KG1 (cell line): ENCODE measurements at regions not wholly inside any gene's neighbourhood (a gene's known extent, or its start where the extent isn't known, plus 50 kb on each side); places are given as distances from the start of the nearest gene placed in this dataset.

Experiments used
- DNase-seq: peaks from one replicate; lab custom pipeline; 2025; lab: John Stamatoyannopoulos, UW

GRCh38 chr11:8826139-8826786 lies 84.7 kb upstream of the AKIP1 start:
- no peak for DNase-seq

- DNase-seq, result no peak
Measured at GRCh38 chr11:8826901-8827560, 84.0 kb upstream of the AKIP1 start.

- DNase-seq, result no peak
Measured at GRCh38 chr11:8828046-8828445, 82.9 kb upstream of the AKIP1 start.

- DNase-seq, result no peak
Measured at GRCh38 chr11:8828580-8829361, 82.2 kb upstream of the AKIP1 start.

GRCh38 chr11:8829556-8829955 lies 81.4 kb upstream of the AKIP1 start:
- DNase-seq, result no peak

- DNase-seq, result no peak
Measured at GRCh38 chr11:8830641-8831040, 80.3 kb upstream of the AKIP1 start.

- no peak for DNase-seq
Measured at GRCh38 chr11:8831861-8832260, 79.1 kb upstream of the AKIP1 start.

GRCh38 chr11:8832571-8833260 lies 78.3 kb upstream of the AKIP1 start:
- no peak for DNase-seq

GRCh38 chr11:8833568-8834315 lies 77.2 kb upstream of the AKIP1 start:
- DNase-seq, result no peak

- DNase-seq, result no peak
Measured at GRCh38 chr11:8834379-8834778, 76.6 kb upstream of the AKIP1 start.

GRCh38 chr11:8838248-8838647 lies 72.7 kb upstream of the AKIP1 start:
- no peak for DNase-seq

GRCh38 chr11:8839306-8839956 lies 71.6 kb upstream of the AKIP1 start:
- no peak for DNase-seq

GRCh38 chr11:8839957-8840945 lies 70.7 kb upstream of the AKIP1 start:
- no peak for DNase-seq

- DNase-seq, result no peak
Measured at GRCh38 chr11:8841899-8842298, 69.1 kb upstream of the AKIP1 start.

GRCh38 chr11:8858808-8859207 lies 52.2 kb upstream of the AKIP1 start:
- DNase-seq, result no peak
